PFSK-1 (cell line): ENCODE measurements at regions not wholly inside any gene's neighbourhood (a gene's known extent, or its start where the extent isn't known, plus 50 kb on each side); places are given as distances from the start of the nearest gene placed in this dataset.

ENCODE experiments used
- FOXP2 ChIP-seq: optimal IDR thresholded peaks from 2 replicates; pipeline ENCODE3; 2011; ENCODE audit warnings: borderline replicate concordance, control low read depth, inconsistent platforms; ENCODE audit not compliant: insufficient read depth; ENCODE audit errors: extremely low read length, extremely low read depth
- POLR2AphosphoS5 ChIP-seq: IDR thresholded peaks from 2 replicates; pipeline ENCODE4 v1.6.1; 2012; ENCODE audit warnings: low read depth, mild to moderate bottlenecking, control low read depth, low read length, moderate library complexity
- REST ChIP-seq, 2 experiments: IDR thresholded peaks; 2 replicates each; pipeline versions ENCODE4 v1.6.1 to v1.8.0; 2011 to 2012; ENCODE audit warnings: low read depth in 2 of 2, low read length in 2 of 2, control low read depth in 1 of 2, inconsistent platforms in 1 of 2, mild to moderate bottlenecking in 1 of 2, moderate library complexity in 1 of 2; ENCODE audit not compliant: insufficient read depth in 1 of 2
- SIN3A ChIP-seq: IDR thresholded peaks from 2 replicates; pipeline ENCODE4 v1.6.1; 2012; ENCODE audit warnings: mild to moderate bottlenecking, low read length, moderate library complexity, borderline replicate concordance; ENCODE audit not compliant: insufficient read depth
- TAF1 ChIP-seq: IDR thresholded peaks from 2 replicates; pipeline ENCODE4 v1.6.1; 2012; ENCODE audit warnings: low read length, control low read depth, borderline replicate concordance; ENCODE audit not compliant: insufficient read depth

- TF ChIP-seq FOXP2, result no peak
- TF ChIP-seq POLR2AphosphoS5, result no peak
- TF ChIP-seq TAF1, result no peak
- no peak for TF ChIP-seq SIN3A
- TF ChIP-seq REST (IDR thresholded peaks at IDR 0.05; ENCODE audit: insufficient read depth in 1 of 2, low read depth in 2 of 2, low read length in 2 of 2), result no peak
Measured at GRCh38 chr12:42801271-42801670, 211.7 kb upstream of the PRICKLE1 start.

GRCh38 chr12:42799966-42800365 is 210.4 kb upstream of the PRICKLE1 start:
- no peak for TF ChIP-seq POLR2AphosphoS5
- TF ChIP-seq TAF1, result no peak
- TF ChIP-seq REST (IDR thresholded peaks at IDR 0.05; ENCODE audit: insufficient read depth in 1 of 2, low read depth in 2 of 2, low read length in 2 of 2), result no peak

- no peak for TF ChIP-seq SIN3A
- no peak for TF ChIP-seq FOXP2
- TF ChIP-seq POLR2AphosphoS5, result no peak
- no peak for TF ChIP-seq TAF1
- no peak for TF ChIP-seq REST (IDR thresholded peaks at IDR 0.05; ENCODE audit: insufficient read depth in 1 of 2, low read depth in 2 of 2, low read length in 2 of 2)
Measured at GRCh38 chr12:42798811-42799438, 209.4 kb upstream of the PRICKLE1 start.

- TF ChIP-seq SIN3A (no peak), REST (IDR thresholded peaks at IDR 0.05; ENCODE audit: insufficient read depth in 1 of 2, low read depth in 2 of 2, low read length in 2 of 2) (no peak)
Measured at GRCh38 chr12:42794806-42795205, 205.3 kb upstream of the PRICKLE1 start.

GRCh38 chr12:42793166-42793565 is 203.6 kb upstream of the PRICKLE1 start:
- TF ChIP-seq TAF1 (no peak), SIN3A (no peak), POLR2AphosphoS5 (no peak), REST (IDR thresholded peaks at IDR 0.05; ENCODE audit: insufficient read depth in 1 of 2, low read depth in 2 of 2, low read length in 2 of 2) (no peak), FOXP2 (no peak)
